ENCODE measurements at regions not wholly inside any gene's neighbourhood (a gene's known extent, or its start where the extent isn't known, plus 50 kb on each side); places are given as distances from the start of the nearest gene placed in this dataset.

- TF ChIP-seq, protein P1, sequence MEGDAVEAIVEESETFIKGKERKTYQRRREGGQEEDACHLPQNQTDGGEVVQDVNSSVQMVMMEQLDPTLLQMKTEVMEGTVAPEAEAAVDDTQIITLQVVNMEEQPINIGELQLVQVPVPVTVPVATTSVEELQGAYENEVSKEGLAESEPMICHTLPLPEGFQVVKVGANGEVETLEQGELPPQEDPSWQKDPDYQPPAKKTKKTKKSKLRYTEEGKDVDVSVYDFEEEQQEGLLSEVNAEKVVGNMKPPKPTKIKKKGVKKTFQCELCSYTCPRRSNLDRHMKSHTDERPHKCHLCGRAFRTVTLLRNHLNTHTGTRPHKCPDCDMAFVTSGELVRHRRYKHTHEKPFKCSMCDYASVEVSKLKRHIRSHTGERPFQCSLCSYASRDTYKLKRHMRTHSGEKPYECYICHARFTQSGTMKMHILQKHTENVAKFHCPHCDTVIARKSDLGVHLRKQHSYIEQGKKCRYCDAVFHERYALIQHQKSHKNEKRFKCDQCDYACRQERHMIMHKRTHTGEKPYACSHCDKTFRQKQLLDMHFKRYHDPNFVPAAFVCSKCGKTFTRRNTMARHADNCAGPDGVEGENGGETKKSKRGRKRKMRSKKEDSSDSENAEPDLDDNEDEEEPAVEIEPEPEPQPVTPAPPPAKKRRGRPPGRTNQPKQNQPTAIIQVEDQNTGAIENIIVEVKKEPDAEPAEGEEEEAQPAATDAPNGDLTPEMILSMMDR (IDR thresholded peaks at IDR 0.05) = no peak
- no peak for TF ChIP-seq POLR2A (IDR thresholded peaks at IDR 0.05)
These were observed 567.7 kb downstream of the TLR4 start for GRCh38 chr9:118271936-118272335.

All from adrenal gland (tissue), 5 donors.